Neural cell (in vitro differentiated cells): ENCODE measurements at regions not wholly inside any gene's neighbourhood (a gene's known extent, or its start where the extent isn't known, plus 50 kb on each side); places are given as distances from the start of the nearest gene placed in this dataset.

Source experiments
- EP300 ChIP-seq: fragments of 450-650 bp; conservative IDR thresholded peaks from 2 replicates; pipeline ENCODE4 v1.6.1; 2014; ENCODE audit warnings: antibody characterized with exemption, mild to moderate bottlenecking, moderate library complexity; ENCODE audit not compliant: poor library complexity, severe bottlenecking
- TAF1 ChIP-seq: IDR thresholded peaks from 2 replicates; pipeline ENCODE4 v1.6.1; 2012; ENCODE audit warnings: low read depth
- TF ChIP-seq, protein P1 (sequence below): fragments of 450-650 bp; IDR thresholded peaks from 2 replicates; pipeline ENCODE4 v1.5.1; 2014; ENCODE audit warnings: antibody characterized with exemption, mild to moderate bottlenecking, moderate library complexity; ENCODE audit not compliant: poor library complexity, severe bottlenecking
- TF ChIP-seq, protein P2 (sequence below): IDR thresholded peaks from 2 replicates; pipeline ENCODE4 v1.6.1; 2012; ENCODE audit warnings: borderline replicate concordance

DNA sequence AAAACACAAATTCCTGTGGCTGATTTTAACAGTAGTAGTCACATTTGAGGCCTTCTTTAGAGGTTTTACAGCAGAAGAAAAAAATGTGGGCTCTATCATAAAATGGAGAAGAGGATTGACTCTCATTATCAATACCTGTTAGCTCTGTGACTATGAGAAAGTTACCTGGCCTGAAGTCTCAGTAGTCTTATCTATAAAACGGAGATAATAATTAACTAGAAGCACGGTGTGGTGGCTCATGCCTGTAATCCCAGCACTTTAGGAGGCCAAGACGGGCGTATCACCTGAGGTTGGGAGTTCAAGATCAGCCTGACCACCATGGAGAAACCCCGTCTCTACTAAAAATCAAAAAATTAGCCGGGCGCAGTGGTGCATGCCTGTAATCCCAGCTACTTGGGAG, 90.4 kb upstream of the PLPPR4 start:
- TF ChIP-seq, protein P1, sequence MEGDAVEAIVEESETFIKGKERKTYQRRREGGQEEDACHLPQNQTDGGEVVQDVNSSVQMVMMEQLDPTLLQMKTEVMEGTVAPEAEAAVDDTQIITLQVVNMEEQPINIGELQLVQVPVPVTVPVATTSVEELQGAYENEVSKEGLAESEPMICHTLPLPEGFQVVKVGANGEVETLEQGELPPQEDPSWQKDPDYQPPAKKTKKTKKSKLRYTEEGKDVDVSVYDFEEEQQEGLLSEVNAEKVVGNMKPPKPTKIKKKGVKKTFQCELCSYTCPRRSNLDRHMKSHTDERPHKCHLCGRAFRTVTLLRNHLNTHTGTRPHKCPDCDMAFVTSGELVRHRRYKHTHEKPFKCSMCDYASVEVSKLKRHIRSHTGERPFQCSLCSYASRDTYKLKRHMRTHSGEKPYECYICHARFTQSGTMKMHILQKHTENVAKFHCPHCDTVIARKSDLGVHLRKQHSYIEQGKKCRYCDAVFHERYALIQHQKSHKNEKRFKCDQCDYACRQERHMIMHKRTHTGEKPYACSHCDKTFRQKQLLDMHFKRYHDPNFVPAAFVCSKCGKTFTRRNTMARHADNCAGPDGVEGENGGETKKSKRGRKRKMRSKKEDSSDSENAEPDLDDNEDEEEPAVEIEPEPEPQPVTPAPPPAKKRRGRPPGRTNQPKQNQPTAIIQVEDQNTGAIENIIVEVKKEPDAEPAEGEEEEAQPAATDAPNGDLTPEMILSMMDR: no peak
- TF ChIP-seq, protein P2, sequence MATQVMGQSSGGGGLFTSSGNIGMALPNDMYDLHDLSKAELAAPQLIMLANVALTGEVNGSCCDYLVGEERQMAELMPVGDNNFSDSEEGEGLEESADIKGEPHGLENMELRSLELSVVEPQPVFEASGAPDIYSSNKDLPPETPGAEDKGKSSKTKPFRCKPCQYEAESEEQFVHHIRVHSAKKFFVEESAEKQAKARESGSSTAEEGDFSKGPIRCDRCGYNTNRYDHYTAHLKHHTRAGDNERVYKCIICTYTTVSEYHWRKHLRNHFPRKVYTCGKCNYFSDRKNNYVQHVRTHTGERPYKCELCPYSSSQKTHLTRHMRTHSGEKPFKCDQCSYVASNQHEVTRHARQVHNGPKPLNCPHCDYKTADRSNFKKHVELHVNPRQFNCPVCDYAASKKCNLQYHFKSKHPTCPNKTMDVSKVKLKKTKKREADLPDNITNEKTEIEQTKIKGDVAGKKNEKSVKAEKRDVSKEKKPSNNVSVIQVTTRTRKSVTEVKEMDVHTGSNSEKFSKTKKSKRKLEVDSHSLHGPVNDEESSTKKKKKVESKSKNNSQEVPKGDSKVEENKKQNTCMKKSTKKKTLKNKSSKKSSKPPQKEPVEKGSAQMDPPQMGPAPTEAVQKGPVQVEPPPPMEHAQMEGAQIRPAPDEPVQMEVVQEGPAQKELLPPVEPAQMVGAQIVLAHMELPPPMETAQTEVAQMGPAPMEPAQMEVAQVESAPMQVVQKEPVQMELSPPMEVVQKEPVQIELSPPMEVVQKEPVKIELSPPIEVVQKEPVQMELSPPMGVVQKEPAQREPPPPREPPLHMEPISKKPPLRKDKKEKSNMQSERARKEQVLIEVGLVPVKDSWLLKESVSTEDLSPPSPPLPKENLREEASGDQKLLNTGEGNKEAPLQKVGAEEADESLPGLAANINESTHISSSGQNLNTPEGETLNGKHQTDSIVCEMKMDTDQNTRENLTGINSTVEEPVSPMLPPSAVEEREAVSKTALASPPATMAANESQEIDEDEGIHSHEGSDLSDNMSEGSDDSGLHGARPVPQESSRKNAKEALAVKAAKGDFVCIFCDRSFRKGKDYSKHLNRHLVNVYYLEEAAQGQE: no peak
- TF ChIP-seq EP300 (no peak), TAF1 (no peak)
